CD1c-positive myeloid dendritic cell (primary cell): ENCODE measurements at regions not wholly inside any gene's neighbourhood (a gene's known extent, or its start where the extent isn't known, plus 50 kb on each side); places are given as distances from the start of the nearest gene placed in this dataset.

Experiments
- DNase-seq: peaks from one replicate; pipeline ENCODE4 v3.0.0-alpha.2; 2016; ENCODE audit errors: extremely low spot score

GRCh38 chr9:1490341-1491232 is 440.4 kb downstream of the DMRT2 start:
- no peak for DNase-seq

GRCh38 chr9:1492156-1492555 is 442.0 kb downstream of the DMRT2 start:
- DNase-seq, result no peak

GRCh38 chr9:1495282-1496030 is 445.3 kb downstream of the DMRT2 start:
- no peak for DNase-seq

GRCh38 chr9:1505489-1505888 is 455.3 kb downstream of the DMRT2 start:
- DNase-seq, result no peak

- no peak for DNase-seq
Observed at GRCh38 chr9:1510712-1511111, 460.6 kb downstream of the DMRT2 start.

GRCh38 chr9:1513105-1513504 is 462.9 kb downstream of the DMRT2 start:
- DNase-seq, result no peak

GRCh38 chr9:1514250-1514649 is 464.1 kb downstream of the DMRT2 start:
- no peak for DNase-seq

- DNase-seq, result no peak
Observed at GRCh38 chr9:1514776-1515363, 464.7 kb downstream of the DMRT2 start.

GRCh38 chr9:1515557-1515956 is 465.4 kb downstream of the DMRT2 start:
- DNase-seq, result no peak

- no peak for DNase-seq
Observed at GRCh38 chr9:1521547-1521946, 471.4 kb downstream of the DMRT2 start.

GRCh38 chr9:1522219-1522767 is 472.1 kb downstream of the DMRT2 start:
- no peak for DNase-seq

GRCh38 chr9:1528456-1528855 is 478.3 kb downstream of the DMRT2 start:
- DNase-seq, result no peak

- no peak for DNase-seq
Observed at GRCh38 chr9:1530696-1531095, 480.5 kb downstream of the DMRT2 start.

- no peak for DNase-seq
Observed at GRCh38 chr9:1531424-1531823, 481.3 kb downstream of the DMRT2 start.

GRCh38 chr9:1532171-1532570 is 482.0 kb downstream of the DMRT2 start:
- no peak for DNase-seq

GRCh38 chr9:1535051-1535450 is 480.1 kb upstream of the SMARCA2 start:
- no peak for DNase-seq

- DNase-seq, result no peak
Observed at GRCh38 chr9:1535599-1535998, 479.5 kb upstream of the SMARCA2 start.

- no peak for DNase-seq
Observed at GRCh38 chr9:1536522-1537170, 478.5 kb upstream of the SMARCA2 start.

GRCh38 chr9:1538301-1538700 is 476.8 kb upstream of the SMARCA2 start:
- DNase-seq, result no peak

- no peak for DNase-seq
Observed at GRCh38 chr9:1539216-1539615, 475.9 kb upstream of the SMARCA2 start.

- DNase-seq, result no peak
Observed at GRCh38 chr9:1550636-1551035, 464.5 kb upstream of the SMARCA2 start.
